ENCODE measurements at regions not wholly inside any gene's neighbourhood (a gene's known extent, or its start where the extent isn't known, plus 50 kb on each side); places are given as distances from the start of the nearest gene placed in this dataset.

DNA sequence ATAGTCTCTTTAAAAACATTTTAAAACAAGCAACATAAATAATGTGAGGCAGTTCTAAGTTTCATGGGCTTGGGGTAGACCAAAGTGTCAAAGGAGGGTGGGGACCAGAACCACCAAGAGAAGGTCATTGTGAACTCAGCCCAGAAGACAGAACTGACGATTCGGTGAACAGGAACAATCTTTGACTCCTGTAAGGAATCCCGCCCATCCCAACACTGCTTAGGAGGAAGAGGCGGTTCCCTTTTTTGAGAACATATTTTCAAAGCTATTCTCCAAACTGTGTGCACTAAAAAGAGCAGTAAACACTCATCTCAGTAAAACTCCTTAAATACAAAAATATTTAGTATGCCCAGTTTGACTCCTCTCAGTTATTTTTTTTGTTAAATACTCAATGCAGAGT is 176.5 kb upstream of the TLE4 start:
- no peaks in the 10 kb centered on the region for H3K9me3 ChIP-seq
- DNase-seq, result no peak
- intact Hi-C loops (cut with DNase I), result no loop called here
- H3K4me3 ChIP-seq, result no peak overlapping the region
- no peaks in the 10 kb centered on the region for H3K27me3 ChIP-seq
- no peaks in the 10 kb centered on the region for H3K4me1 ChIP-seq
- no peaks in the 10 kb centered on the region for H3K36me3 ChIP-seq
- TF ChIP-seq, protein P1, sequence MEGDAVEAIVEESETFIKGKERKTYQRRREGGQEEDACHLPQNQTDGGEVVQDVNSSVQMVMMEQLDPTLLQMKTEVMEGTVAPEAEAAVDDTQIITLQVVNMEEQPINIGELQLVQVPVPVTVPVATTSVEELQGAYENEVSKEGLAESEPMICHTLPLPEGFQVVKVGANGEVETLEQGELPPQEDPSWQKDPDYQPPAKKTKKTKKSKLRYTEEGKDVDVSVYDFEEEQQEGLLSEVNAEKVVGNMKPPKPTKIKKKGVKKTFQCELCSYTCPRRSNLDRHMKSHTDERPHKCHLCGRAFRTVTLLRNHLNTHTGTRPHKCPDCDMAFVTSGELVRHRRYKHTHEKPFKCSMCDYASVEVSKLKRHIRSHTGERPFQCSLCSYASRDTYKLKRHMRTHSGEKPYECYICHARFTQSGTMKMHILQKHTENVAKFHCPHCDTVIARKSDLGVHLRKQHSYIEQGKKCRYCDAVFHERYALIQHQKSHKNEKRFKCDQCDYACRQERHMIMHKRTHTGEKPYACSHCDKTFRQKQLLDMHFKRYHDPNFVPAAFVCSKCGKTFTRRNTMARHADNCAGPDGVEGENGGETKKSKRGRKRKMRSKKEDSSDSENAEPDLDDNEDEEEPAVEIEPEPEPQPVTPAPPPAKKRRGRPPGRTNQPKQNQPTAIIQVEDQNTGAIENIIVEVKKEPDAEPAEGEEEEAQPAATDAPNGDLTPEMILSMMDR (IDR thresholded peaks at IDR 0.05), result no peak
- TF ChIP-seq POLR2AphosphoS5 (IDR thresholded peaks at IDR 0.05) (no peak), EP300 (IDR thresholded peaks at IDR 0.05) (no peak), POLR2A (IDR thresholded peaks at IDR 0.05) (no peak)
- 55 to 74% methylated on average over 4 of the region's 4 CpGs for WGBS, 2 donors
- H3K27ac ChIP-seq, result no peak overlapping the region

DNA sequence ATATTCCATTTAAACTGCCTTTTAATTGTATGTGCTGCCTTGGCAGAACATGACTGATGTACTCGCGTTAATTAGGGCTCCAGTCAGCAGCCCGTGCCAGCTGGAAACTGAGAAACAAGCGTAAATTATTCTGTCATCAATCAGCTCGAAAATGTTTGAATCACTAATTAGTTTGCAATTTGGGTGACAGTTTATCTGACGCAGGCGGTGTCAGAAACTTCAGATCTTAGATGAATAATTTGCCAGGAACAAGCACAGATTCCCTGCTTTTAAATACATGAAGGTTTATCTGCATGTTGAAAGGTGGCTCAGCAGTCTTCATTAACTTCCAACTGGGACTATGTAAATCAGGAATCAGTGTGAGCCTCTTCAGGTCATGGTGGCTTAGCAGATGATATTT is 176.0 kb upstream of the TLE4 start:
- Histone ChIP-seq H3K4me1 (no peaks in the 10 kb centered on the region), H3K4me3 (no peak overlapping the region)
- intact Hi-C loops (cut with DNase I), result no loop called here

DNA sequence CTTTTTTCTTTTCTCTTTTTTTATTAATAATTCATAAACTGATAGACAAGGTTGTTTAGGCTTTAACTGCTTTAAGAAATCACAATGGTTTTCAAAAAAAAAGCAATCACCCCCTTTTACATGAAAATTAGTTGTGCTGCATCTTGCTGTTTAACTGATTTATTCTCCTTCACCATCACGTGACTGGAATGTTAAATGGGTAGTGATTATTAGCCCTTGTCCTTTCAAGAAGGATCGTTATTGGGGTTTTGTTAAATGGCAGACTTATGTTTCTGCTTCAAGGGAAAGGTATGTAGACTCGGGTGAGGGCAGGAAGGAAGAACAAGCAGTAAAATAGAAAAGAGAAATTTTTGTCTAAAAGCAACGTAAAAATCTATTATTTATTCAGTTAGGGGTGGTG is 175.6 kb upstream of the TLE4 start:
- no peaks in the 10 kb centered on the region for H3K36me3 ChIP-seq

More for the DNA sequence above, 176.0 kb upstream of the TLE4 start:
- no peak overlapping the region for H3K27ac ChIP-seq
- no peak for DNase-seq
- H3K36me3 ChIP-seq, result no peaks in the 10 kb centered on the region
- TF ChIP-seq, protein P1 (IDR thresholded peaks at IDR 0.05), result no peak
- TF ChIP-seq EP300 (IDR thresholded peaks at IDR 0.05) (no peak), POLR2A (IDR thresholded peaks at IDR 0.05) (no peak), POLR2AphosphoS5 (IDR thresholded peaks at IDR 0.05) (no peak)
- H3K27me3 ChIP-seq, result no peaks in the 10 kb centered on the region
- 77 to 85% methylated on average over 7 of the region's 7 CpGs for WGBS, 2 donors
- no peaks in the 10 kb centered on the region for H3K9me3 ChIP-seq

DNA sequence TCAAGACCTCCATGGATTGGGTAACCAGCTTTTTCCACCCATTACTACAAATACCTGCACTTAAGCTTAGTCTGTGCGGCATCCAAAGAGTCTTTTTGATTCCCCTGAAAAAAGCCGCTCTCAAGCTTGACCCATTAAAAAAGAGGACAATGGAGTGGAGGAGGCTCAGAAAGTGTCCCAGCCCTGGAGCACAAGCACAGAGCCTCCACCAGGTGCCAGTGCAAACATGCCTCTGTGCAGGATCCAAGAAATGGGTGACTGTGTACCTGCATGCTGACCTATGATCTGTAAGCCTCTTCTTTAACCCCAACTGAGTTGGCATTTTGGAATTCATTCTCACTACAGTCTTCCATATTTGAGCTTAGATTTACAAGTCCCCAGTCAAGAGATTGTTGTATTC is 168.3 kb upstream of the TLE4 start:
- no peak for TF ChIP-seq POLR2A (IDR thresholded peaks at IDR 0.05)
- no peak for TF ChIP-seq POLR2AphosphoS5 (IDR thresholded peaks at IDR 0.05)
- TF ChIP-seq, protein P1 (IDR thresholded peaks at IDR 0.05), result no peak
- TF ChIP-seq EP300 (IDR thresholded peaks at IDR 0.05), result no peak
- no peaks in the 10 kb centered on the region for H3K27me3 ChIP-seq
- 95 to 97% methylated on average over 2 of the region's 2 CpGs for WGBS, 2 donors
- H3K4me1 ChIP-seq, result no peaks in the 10 kb centered on the region
- no peaks in the 10 kb centered on the region for H3K9me3 ChIP-seq
- no peak for DNase-seq
- H3K36me3 ChIP-seq, result no peaks in the 10 kb centered on the region
- intact Hi-C loops (cut with DNase I), result no loop called here
- H3K27ac ChIP-seq, result no peak overlapping the region
- H3K4me3 ChIP-seq, result no peak overlapping the region

More for the DNA sequence above, 175.6 kb upstream of the TLE4 start:
- H3K27me3 ChIP-seq, result no peaks in the 10 kb centered on the region
- H3K9me3 ChIP-seq, result no peaks in the 10 kb centered on the region
- H3K27ac ChIP-seq, result no peak overlapping the region
- intact Hi-C loops (cut with DNase I), result no loop called here
- no peak for DNase-seq
- no peaks in the 10 kb centered on the region for H3K4me1 ChIP-seq
- 70 to 80% methylated on average over 4 of the region's 4 CpGs for WGBS, 2 donors
- H3K4me3 ChIP-seq, result no peak overlapping the region
- TF ChIP-seq POLR2A (IDR thresholded peaks at IDR 0.05) (no peak), POLR2AphosphoS5 (IDR thresholded peaks at IDR 0.05) (no peak), EP300 (IDR thresholded peaks at IDR 0.05) (no peak)
- TF ChIP-seq, protein P1 (IDR thresholded peaks at IDR 0.05), result no peak

DNA sequence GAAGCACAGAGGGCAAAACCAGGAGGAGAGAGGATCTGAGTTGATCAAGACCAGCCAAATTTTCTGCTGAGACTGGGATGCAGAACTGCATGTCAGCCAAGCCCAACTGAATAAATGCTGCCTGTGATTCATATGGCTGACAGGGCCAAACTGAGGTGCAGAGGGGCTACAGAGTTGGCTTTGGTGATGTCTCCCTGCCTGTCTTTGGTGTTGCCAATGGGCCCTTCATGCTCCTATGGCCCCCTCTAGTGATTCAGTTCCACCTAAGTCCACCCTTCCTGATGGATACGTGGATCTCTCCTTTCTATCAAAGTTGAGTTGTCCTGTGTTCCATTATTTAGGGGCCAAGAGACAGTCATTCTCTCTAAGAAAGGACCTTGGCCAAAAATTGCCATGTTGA is 163.6 kb upstream of the TLE4 start:
- intact Hi-C loops (cut with DNase I), result no loop called here
- H3K36me3 ChIP-seq, result no peaks in the 10 kb centered on the region
- H3K4me1 ChIP-seq, result no peaks in the 10 kb centered on the region
- WGBS, 2 donors, result 70 to 92% methylated on average over 1 of the region's 1 CpG
- TF ChIP-seq, protein P1 (IDR thresholded peaks at IDR 0.05), result no peak
- TF ChIP-seq POLR2A (IDR thresholded peaks at IDR 0.05), result no peak
- no peak for TF ChIP-seq EP300 (IDR thresholded peaks at IDR 0.05)
- no peak for TF ChIP-seq POLR2AphosphoS5 (IDR thresholded peaks at IDR 0.05)
- no peak overlapping the region for H3K4me3 ChIP-seq
- DNase-seq, result no peak
- H3K27ac ChIP-seq, result no peak overlapping the region
- H3K9me3 ChIP-seq, result no peaks in the 10 kb centered on the region
- H3K27me3 ChIP-seq, result no peaks in the 10 kb centered on the region
